GM23338 (cell line): ENCODE measurements at regions not wholly inside any gene's neighbourhood (a gene's known extent, or its start where the extent isn't known, plus 50 kb on each side); places are given as distances from the start of the nearest gene placed in this dataset.

Experiments
- CREB1 ChIP-seq: fragments of 250-450 bp; sonication (Bioruptor Pico); IDR thresholded peaks from 2 replicates; pipeline ENCODE4 v1.5.0; 2020; ENCODE audit warnings: low read depth, mild to moderate bottlenecking, moderate library complexity
- EZH2 ChIP-seq: fragments of 200-600 bp; sonication (generic); IDR thresholded peaks from one replicate; pipeline ENCODE4 v1.8.0; 2017; ENCODE audit warnings: antibody characterized with exemption, mild to moderate bottlenecking, low read depth; ENCODE audit not compliant: unreplicated experiment
- EZH2phosphoT487 ChIP-seq: fragments of 200-600 bp; sonication (generic); IDR thresholded peaks from one replicate; pipeline ENCODE4 v1.8.1; 2018; ENCODE audit warnings: antibody characterized with exemption; ENCODE audit not compliant: unreplicated experiment
- POLR2AphosphoS5 ChIP-seq: IDR thresholded peaks from 2 replicates; pipeline ENCODE4 v1.6.1; 2016; ENCODE audit warnings: antibody characterized with exemption, low read depth
- TF ChIP-seq, protein P1 (sequence below), 2 experiments: fragments of 200-600 bp in 1 of 2; sonication (generic) in 1 of 2; conservative IDR thresholded peaks; 2 replicates each; pipeline versions ENCODE4 v1.5.1 to v1.6.1; 2016 to 2017; ENCODE audit warnings: antibody characterized with exemption in 2 of 2, low read depth in 2 of 2, mild to moderate bottlenecking in 2 of 2, moderate library complexity in 1 of 2
- TF ChIP-seq, protein P2 (sequence below): IDR thresholded peaks from one replicate; pipeline ENCODE4 v1.6.1; 2018; ENCODE audit warnings: antibody characterized with exemption; ENCODE audit not compliant: unreplicated experiment

DNA sequence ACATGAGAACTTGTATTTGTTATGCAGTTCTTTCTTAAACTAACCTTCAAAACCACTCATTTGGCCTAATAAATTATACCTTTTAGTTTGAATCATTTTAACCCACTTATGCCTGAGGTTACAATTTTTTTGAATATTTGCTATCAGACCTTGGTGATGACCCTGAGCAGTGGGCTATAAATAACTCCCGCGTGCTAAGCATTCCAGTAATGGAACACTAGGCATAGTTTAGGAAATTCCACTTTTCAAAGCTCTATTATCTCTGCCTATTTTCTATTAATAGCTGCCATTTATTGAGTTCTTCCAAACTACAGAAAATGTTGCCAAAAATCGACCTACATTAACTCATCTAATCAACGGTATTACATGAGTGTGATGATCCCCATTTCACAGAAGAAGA, 993.4 kb upstream of the FAT3 start:
- TF ChIP-seq, protein P1, sequence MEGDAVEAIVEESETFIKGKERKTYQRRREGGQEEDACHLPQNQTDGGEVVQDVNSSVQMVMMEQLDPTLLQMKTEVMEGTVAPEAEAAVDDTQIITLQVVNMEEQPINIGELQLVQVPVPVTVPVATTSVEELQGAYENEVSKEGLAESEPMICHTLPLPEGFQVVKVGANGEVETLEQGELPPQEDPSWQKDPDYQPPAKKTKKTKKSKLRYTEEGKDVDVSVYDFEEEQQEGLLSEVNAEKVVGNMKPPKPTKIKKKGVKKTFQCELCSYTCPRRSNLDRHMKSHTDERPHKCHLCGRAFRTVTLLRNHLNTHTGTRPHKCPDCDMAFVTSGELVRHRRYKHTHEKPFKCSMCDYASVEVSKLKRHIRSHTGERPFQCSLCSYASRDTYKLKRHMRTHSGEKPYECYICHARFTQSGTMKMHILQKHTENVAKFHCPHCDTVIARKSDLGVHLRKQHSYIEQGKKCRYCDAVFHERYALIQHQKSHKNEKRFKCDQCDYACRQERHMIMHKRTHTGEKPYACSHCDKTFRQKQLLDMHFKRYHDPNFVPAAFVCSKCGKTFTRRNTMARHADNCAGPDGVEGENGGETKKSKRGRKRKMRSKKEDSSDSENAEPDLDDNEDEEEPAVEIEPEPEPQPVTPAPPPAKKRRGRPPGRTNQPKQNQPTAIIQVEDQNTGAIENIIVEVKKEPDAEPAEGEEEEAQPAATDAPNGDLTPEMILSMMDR (conservative IDR thresholded peaks at IDR 0.05; ENCODE audit: low read depth in 2 of 2): no peak
- TF ChIP-seq EZH2: no peak
- TF ChIP-seq POLR2AphosphoS5: no peak
- no peak for TF ChIP-seq EZH2phosphoT487
- TF ChIP-seq, protein P2, sequence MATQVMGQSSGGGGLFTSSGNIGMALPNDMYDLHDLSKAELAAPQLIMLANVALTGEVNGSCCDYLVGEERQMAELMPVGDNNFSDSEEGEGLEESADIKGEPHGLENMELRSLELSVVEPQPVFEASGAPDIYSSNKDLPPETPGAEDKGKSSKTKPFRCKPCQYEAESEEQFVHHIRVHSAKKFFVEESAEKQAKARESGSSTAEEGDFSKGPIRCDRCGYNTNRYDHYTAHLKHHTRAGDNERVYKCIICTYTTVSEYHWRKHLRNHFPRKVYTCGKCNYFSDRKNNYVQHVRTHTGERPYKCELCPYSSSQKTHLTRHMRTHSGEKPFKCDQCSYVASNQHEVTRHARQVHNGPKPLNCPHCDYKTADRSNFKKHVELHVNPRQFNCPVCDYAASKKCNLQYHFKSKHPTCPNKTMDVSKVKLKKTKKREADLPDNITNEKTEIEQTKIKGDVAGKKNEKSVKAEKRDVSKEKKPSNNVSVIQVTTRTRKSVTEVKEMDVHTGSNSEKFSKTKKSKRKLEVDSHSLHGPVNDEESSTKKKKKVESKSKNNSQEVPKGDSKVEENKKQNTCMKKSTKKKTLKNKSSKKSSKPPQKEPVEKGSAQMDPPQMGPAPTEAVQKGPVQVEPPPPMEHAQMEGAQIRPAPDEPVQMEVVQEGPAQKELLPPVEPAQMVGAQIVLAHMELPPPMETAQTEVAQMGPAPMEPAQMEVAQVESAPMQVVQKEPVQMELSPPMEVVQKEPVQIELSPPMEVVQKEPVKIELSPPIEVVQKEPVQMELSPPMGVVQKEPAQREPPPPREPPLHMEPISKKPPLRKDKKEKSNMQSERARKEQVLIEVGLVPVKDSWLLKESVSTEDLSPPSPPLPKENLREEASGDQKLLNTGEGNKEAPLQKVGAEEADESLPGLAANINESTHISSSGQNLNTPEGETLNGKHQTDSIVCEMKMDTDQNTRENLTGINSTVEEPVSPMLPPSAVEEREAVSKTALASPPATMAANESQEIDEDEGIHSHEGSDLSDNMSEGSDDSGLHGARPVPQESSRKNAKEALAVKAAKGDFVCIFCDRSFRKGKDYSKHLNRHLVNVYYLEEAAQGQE: no peak
- no peak for TF ChIP-seq CREB1 (CRISPR knock-in tag)
